Hepatocyte (in vitro differentiated cells): ENCODE measurements at regions not wholly inside any gene's neighbourhood (a gene's known extent, or its start where the extent isn't known, plus 50 kb on each side); places are given as distances from the start of the nearest gene placed in this dataset.

ENCODE experiments used
- EZH2 ChIP-seq: fragments of 200-600 bp; sonication (generic); IDR thresholded peaks from 2 replicates; pipeline ENCODE4 v1.6.1; 2016; ENCODE audit warnings: antibody characterized with exemption, mild to moderate bottlenecking, borderline replicate concordance
- TF ChIP-seq, protein P1 (sequence below): fragments of 200-600 bp; sonication (generic); IDR thresholded peaks from 2 replicates; pipeline ENCODE4 v1.5.1; 2016; ENCODE audit warnings: antibody characterized with exemption, mild to moderate bottlenecking; ENCODE audit not compliant: poor library complexity

- TF ChIP-seq, protein P1, sequence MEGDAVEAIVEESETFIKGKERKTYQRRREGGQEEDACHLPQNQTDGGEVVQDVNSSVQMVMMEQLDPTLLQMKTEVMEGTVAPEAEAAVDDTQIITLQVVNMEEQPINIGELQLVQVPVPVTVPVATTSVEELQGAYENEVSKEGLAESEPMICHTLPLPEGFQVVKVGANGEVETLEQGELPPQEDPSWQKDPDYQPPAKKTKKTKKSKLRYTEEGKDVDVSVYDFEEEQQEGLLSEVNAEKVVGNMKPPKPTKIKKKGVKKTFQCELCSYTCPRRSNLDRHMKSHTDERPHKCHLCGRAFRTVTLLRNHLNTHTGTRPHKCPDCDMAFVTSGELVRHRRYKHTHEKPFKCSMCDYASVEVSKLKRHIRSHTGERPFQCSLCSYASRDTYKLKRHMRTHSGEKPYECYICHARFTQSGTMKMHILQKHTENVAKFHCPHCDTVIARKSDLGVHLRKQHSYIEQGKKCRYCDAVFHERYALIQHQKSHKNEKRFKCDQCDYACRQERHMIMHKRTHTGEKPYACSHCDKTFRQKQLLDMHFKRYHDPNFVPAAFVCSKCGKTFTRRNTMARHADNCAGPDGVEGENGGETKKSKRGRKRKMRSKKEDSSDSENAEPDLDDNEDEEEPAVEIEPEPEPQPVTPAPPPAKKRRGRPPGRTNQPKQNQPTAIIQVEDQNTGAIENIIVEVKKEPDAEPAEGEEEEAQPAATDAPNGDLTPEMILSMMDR: no peak
- TF ChIP-seq EZH2: no peak
Measured at GRCh38 chr6:145275019-145275418, 460.3 kb downstream of the EPM2A start.
